ENCODE measurements at regions not wholly inside any gene's neighbourhood (a gene's known extent, or its start where the extent isn't known, plus 50 kb on each side); places are given as distances from the start of the nearest gene placed in this dataset.

GRCh38 chr4:24244663-24245490 lies 339.5 kb downstream of the DHX15 start:
- no peak for TF ChIP-seq POLR2A (IDR thresholded peaks at IDR 0.05; ENCODE audit: low read length)
- TF ChIP-seq GATA1 (IDR thresholded peaks at IDR 0.05; ENCODE audit: low read depth, low read length), result no peak
- no peak for DNase-seq

- DNase-seq, result no peak
- TF ChIP-seq POLR2A (IDR thresholded peaks at IDR 0.05; ENCODE audit: low read length) (no peak), GATA1 (IDR thresholded peaks at IDR 0.05; ENCODE audit: low read depth, low read length) (no peak)
Observed at GRCh38 chr4:24243641-24244040, 340.7 kb downstream of the DHX15 start.

- no peak for DNase-seq
Observed at GRCh38 chr4:24241511-24241910, 342.8 kb downstream of the DHX15 start.

GRCh38 chr4:24240655-24241054 lies 343.7 kb downstream of the DHX15 start:
- TF ChIP-seq GATA1 (IDR thresholded peaks at IDR 0.05; ENCODE audit: low read depth, low read length) (no peak), POLR2A (IDR thresholded peaks at IDR 0.05; ENCODE audit: low read length) (no peak)
- DNase-seq, result no peak

More at GRCh38 chr4:24241511-24241910, 342.8 kb downstream of the DHX15 start:
- no peak for TF ChIP-seq POLR2A (IDR thresholded peaks at IDR 0.05; ENCODE audit: low read length)
- TF ChIP-seq GATA1 (IDR thresholded peaks at IDR 0.05; ENCODE audit: low read depth, low read length), result no peak

GRCh38 chr4:24237709-24238108 lies 346.6 kb downstream of the DHX15 start:
- TF ChIP-seq GATA1 (IDR thresholded peaks at IDR 0.05; ENCODE audit: low read depth, low read length) (no peak), POLR2A (IDR thresholded peaks at IDR 0.05; ENCODE audit: low read length) (no peak)
- no peak for DNase-seq

- no peak for TF ChIP-seq GATA1 (IDR thresholded peaks at IDR 0.05; ENCODE audit: low read depth, low read length)
- no peak for TF ChIP-seq POLR2A (IDR thresholded peaks at IDR 0.05; ENCODE audit: low read length)
- no peak for DNase-seq
Observed at GRCh38 chr4:24236532-24236931, 346.7 kb upstream of the PPARGC1A start.

- DNase-seq, result no peak
- TF ChIP-seq GATA1 (IDR thresholded peaks at IDR 0.05; ENCODE audit: low read depth, low read length) (no peak), POLR2A (IDR thresholded peaks at IDR 0.05; ENCODE audit: low read length) (no peak)
Observed at GRCh38 chr4:24236120-24236519, 346.3 kb upstream of the PPARGC1A start.

GRCh38 chr4:24235618-24236017 lies 345.8 kb upstream of the PPARGC1A start:
- TF ChIP-seq POLR2A (IDR thresholded peaks at IDR 0.05; ENCODE audit: low read length) (no peak), GATA1 (IDR thresholded peaks at IDR 0.05; ENCODE audit: low read depth, low read length) (no peak)
- DNase-seq, result no peak

- TF ChIP-seq POLR2A (IDR thresholded peaks at IDR 0.05; ENCODE audit: low read length) (no peak), GATA1 (IDR thresholded peaks at IDR 0.05; ENCODE audit: low read depth, low read length) (no peak)
- no peak for DNase-seq
Observed at GRCh38 chr4:24234288-24234848, 344.5 kb upstream of the PPARGC1A start.

GRCh38 chr4:24230955-24231354 lies 341.1 kb upstream of the PPARGC1A start:
- TF ChIP-seq POLR2A (IDR thresholded peaks at IDR 0.05; ENCODE audit: low read length), result no peak
- TF ChIP-seq GATA1 (IDR thresholded peaks at IDR 0.05; ENCODE audit: low read depth, low read length), result no peak
- DNase-seq, result no peak

- DNase-seq, result no peak
- no peak for TF ChIP-seq POLR2A (IDR thresholded peaks at IDR 0.05; ENCODE audit: low read length)
- TF ChIP-seq GATA1 (IDR thresholded peaks at IDR 0.05; ENCODE audit: low read depth, low read length), result no peak
Observed at GRCh38 chr4:24229978-24230377, 340.1 kb upstream of the PPARGC1A start.

- no peak for DNase-seq
- TF ChIP-seq POLR2A (IDR thresholded peaks at IDR 0.05; ENCODE audit: low read length), result no peak
- TF ChIP-seq GATA1 (IDR thresholded peaks at IDR 0.05; ENCODE audit: low read depth, low read length), result no peak
Observed at GRCh38 chr4:24228692-24229091, 338.8 kb upstream of the PPARGC1A start.

GRCh38 chr4:24226667-24227066 lies 336.8 kb upstream of the PPARGC1A start:
- no peak for TF ChIP-seq POLR2A (IDR thresholded peaks at IDR 0.05; ENCODE audit: low read length)
- TF ChIP-seq GATA1 (IDR thresholded peaks at IDR 0.05; ENCODE audit: low read depth, low read length), result no peak
- no peak for DNase-seq

- no peak for DNase-seq
- no peak for TF ChIP-seq GATA1 (IDR thresholded peaks at IDR 0.05; ENCODE audit: low read depth, low read length)
- TF ChIP-seq POLR2A (IDR thresholded peaks at IDR 0.05; ENCODE audit: low read length), result no peak
Observed at GRCh38 chr4:24226023-24226422, 336.2 kb upstream of the PPARGC1A start.

GRCh38 chr4:24224446-24224845 lies 334.6 kb upstream of the PPARGC1A start:
- TF ChIP-seq POLR2A (IDR thresholded peaks at IDR 0.05; ENCODE audit: low read length) (no peak), GATA1 (IDR thresholded peaks at IDR 0.05; ENCODE audit: low read depth, low read length) (no peak)
- DNase-seq, result no peak
